A549 (cell line): ENCODE measurements at regions not wholly inside any gene's neighbourhood (a gene's known extent, or its start where the extent isn't known, plus 50 kb on each side); places are given as distances from the start of the nearest gene placed in this dataset.
A peak's percentile ranks its signal among the peaks of the same experiment; 100 is the strongest.

Experiments used
- ATAC-seq, 2 experiments: fragments of 200-7000 bp in 1 of 2; fragments of >200 bp in 1 of 2; cut with Nextera tagmentation in 1 of 2; cut with Tn5 transposase in 1 of 2; 3 replicates each; pipeline versions ENCODE4 v1.8.0 to v1.9.1; 2018 to 2020; ENCODE audit warnings: mild to moderate bottlenecking in 1 of 2, moderate library complexity in 1 of 2
- CTCF ChIA-PET: fragments of 300-600 bp; sonication (Branson Sonifier 250); formaldehyde crosslinking; extraction: SDS; loops from one replicate; lab custom pipeline; 2021; ENCODE audit warnings: antibody characterized with exemption, inconsistent platforms; lab: Yijun Ruan, JAX
- POLR2A ChIA-PET: fragments of 350-600 bp; formaldehyde crosslinking; extraction: SDS; loops from one replicate; lab custom pipeline; 2021; ENCODE audit warnings: antibody characterized with exemption, inconsistent platforms; lab: Yijun Ruan, JAX
- DNase-seq, 2 experiments: peaks; one replicate each; pipeline versions ENCODE4 v3.0.0 to v3.0.0-alpha.2; 2011 to 2016; ENCODE audit warnings: low read depth in 1 of 2, low spot score in 1 of 2
- FAIRE-seq: peaks from 2 replicates; lab custom pipeline; 2011; peaks lifted over from hg19 to GRCh38; lab: Jason Lieb, UNC
- H3K27ac ChIP-seq, 2 experiments: fragments of >200 bp; sonication (Bioruptor Twin); formaldehyde crosslinking; 3 replicates each; pipeline ENCODE4 v1.5.1; 2016 to 2017
- H3K4me1 ChIP-seq: fragments of >200 bp; sonication (Bioruptor Twin); formaldehyde crosslinking; 3 replicates; pipeline ENCODE4 v1.6.1; 2016
- H3K4me2 ChIP-seq: fragments of >200 bp; sonication (Bioruptor Twin); formaldehyde crosslinking; 3 replicates; pipeline ENCODE4 v1.6.1; 2016
- H3K4me3 ChIP-seq: fragments of >200 bp; sonication (Bioruptor Twin); formaldehyde crosslinking; 3 replicates; pipeline ENCODE4 v1.5.1; 2016
- H3K9me3 ChIP-seq: fragments of >200 bp; sonication (Bioruptor Twin); formaldehyde crosslinking; 3 replicates; pipeline ENCODE4 v1.6.1; 2016
- FOSB ChIP-seq: fragments of 250-450 bp; sonication (Bioruptor Pico); IDR thresholded peaks from 2 replicates; pipeline ENCODE4 v1.5.0; 2020; ENCODE audit warnings: mild to moderate bottlenecking, moderate library complexity
- FOSL2 ChIP-seq, 2 experiments: fragments of 450-650 bp in 1 of 2; fragments of >200 bp in 1 of 2; sonication (Bioruptor Twin) in 1 of 2; formaldehyde crosslinking; IDR thresholded peaks; 2 replicates each; pipeline versions ENCODE4 v1.5.0 to v1.6.1; 2016 to 2020; ENCODE audit warnings: mild to moderate bottlenecking in 1 of 2, moderate library complexity in 1 of 2
- HES2 ChIP-seq: fragments of >200 bp; sonication (Bioruptor Twin); formaldehyde crosslinking; IDR thresholded peaks from 2 replicates; pipeline ENCODE4 v1.6.1; 2016
- HOXB5 ChIP-seq: fragments of 250-450 bp; sonication (Bioruptor Pico); IDR thresholded peaks from 2 replicates; pipeline ENCODE4 v1.5.0; 2020; ENCODE audit warnings: mild to moderate bottlenecking, moderate library complexity
- KDM1A ChIP-seq: fragments of 200-600 bp; sonication (generic); IDR thresholded peaks from 2 replicates; pipeline ENCODE4 v1.6.1; 2016; ENCODE audit warnings: low read depth, mild to moderate bottlenecking
- MAX ChIP-seq: IDR thresholded peaks from 2 replicates; pipeline ENCODE4 v1.6.1; 2012
- POLR2A ChIP-seq: IDR thresholded peaks from 2 replicates; pipeline ENCODE4 v1.6.1; 2012; ENCODE audit warnings: mild to moderate bottlenecking, low read length
- RAD21 ChIP-seq, 2 experiments: fragments of >200 bp in 1 of 2; sonication (Bioruptor Twin) in 1 of 2; formaldehyde crosslinking in 1 of 2; IDR thresholded peaks in 1 of 2; conservative IDR thresholded peaks in 1 of 2; 2 replicates in 1 of 2; 3 replicates in 1 of 2; pipeline ENCODE4 v1.6.1; 2012 to 2018; ENCODE audit warnings: inconsistent platforms in 1 of 2
- USF2 ChIP-seq: fragments of 450-650 bp; IDR thresholded peaks from 2 replicates; pipeline ENCODE4 v1.6.1; 2014; ENCODE audit warnings: antibody characterized with exemption
- ZC3H11A ChIP-seq: fragments of 450-650 bp; IDR thresholded peaks from 2 replicates; pipeline ENCODE4 v1.6.1; 2014; ENCODE audit warnings: antibody characterized with exemption, mild to moderate bottlenecking
- ZNF302 ChIP-seq: fragments of 250-450 bp; sonication (Bioruptor Pico); IDR thresholded peaks from 2 replicates; pipeline ENCODE4 v1.9.0; 2021; ENCODE audit warnings: inconsistent platforms, mild to moderate bottlenecking, moderate library complexity
- WGBS: methylation state at CpG from one replicate; pipeline ENCODE4 v1.1.6; 2017; ENCODE audit errors: missing lambda C conversion rate; 5-methylcytosine and 5-hydroxymethylcytosine counted together
- TF ChIP-seq, protein P1 (sequence below): fragments of 200-600 bp; sonication (generic); IDR thresholded peaks from 2 replicates; pipeline ENCODE4 v1.6.1; 2016; ENCODE audit warnings: antibody characterized with exemption, mild to moderate bottlenecking, moderate library complexity
- TF ChIP-seq, protein P2 (sequence below): fragments of 250-450 bp; sonication (Bioruptor Pico); IDR thresholded peaks from 2 replicates; pipeline ENCODE4 v1.5.0; 2020; ENCODE audit warnings: low read depth, mild to moderate bottlenecking, moderate library complexity
- TF ChIP-seq, protein P3 (sequence below): fragments of 250-450 bp; sonication (Bioruptor Pico); IDR thresholded peaks from 2 replicates; pipeline ENCODE4 v1.5.0; 2021; ENCODE audit warnings: mild to moderate bottlenecking, moderate library complexity, borderline replicate concordance
- TF ChIP-seq, protein P4 (sequence below): IDR thresholded peaks from 2 replicates; pipeline ENCODE4 v1.6.1; 2012; ENCODE audit warnings: low read depth, borderline replicate concordance

- TF ChIP-seq, protein P1, sequence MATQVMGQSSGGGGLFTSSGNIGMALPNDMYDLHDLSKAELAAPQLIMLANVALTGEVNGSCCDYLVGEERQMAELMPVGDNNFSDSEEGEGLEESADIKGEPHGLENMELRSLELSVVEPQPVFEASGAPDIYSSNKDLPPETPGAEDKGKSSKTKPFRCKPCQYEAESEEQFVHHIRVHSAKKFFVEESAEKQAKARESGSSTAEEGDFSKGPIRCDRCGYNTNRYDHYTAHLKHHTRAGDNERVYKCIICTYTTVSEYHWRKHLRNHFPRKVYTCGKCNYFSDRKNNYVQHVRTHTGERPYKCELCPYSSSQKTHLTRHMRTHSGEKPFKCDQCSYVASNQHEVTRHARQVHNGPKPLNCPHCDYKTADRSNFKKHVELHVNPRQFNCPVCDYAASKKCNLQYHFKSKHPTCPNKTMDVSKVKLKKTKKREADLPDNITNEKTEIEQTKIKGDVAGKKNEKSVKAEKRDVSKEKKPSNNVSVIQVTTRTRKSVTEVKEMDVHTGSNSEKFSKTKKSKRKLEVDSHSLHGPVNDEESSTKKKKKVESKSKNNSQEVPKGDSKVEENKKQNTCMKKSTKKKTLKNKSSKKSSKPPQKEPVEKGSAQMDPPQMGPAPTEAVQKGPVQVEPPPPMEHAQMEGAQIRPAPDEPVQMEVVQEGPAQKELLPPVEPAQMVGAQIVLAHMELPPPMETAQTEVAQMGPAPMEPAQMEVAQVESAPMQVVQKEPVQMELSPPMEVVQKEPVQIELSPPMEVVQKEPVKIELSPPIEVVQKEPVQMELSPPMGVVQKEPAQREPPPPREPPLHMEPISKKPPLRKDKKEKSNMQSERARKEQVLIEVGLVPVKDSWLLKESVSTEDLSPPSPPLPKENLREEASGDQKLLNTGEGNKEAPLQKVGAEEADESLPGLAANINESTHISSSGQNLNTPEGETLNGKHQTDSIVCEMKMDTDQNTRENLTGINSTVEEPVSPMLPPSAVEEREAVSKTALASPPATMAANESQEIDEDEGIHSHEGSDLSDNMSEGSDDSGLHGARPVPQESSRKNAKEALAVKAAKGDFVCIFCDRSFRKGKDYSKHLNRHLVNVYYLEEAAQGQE = no peak
- no peak for TF ChIP-seq FOSL2 (IDR thresholded peaks at IDR 0.05)
- TF ChIP-seq FOSL2 (CRISPR knock-in tag; IDR thresholded peaks at IDR 0.05) = no peak
- no peak for TF ChIP-seq ZNF302
Observed at GRCh38 chr10:88106366-88106765, 242.9 kb downstream of the PTEN start (continued).

GRCh38 chr10:88107296-88108097, 244.1 kb downstream of the PTEN start:
- ATAC-seq = no peak
- TF ChIP-seq HOXB5 (CRISPR knock-in tag) (no peak), POLR2A (no peak), MAX (no peak)
- TF ChIP-seq, protein P2, sequence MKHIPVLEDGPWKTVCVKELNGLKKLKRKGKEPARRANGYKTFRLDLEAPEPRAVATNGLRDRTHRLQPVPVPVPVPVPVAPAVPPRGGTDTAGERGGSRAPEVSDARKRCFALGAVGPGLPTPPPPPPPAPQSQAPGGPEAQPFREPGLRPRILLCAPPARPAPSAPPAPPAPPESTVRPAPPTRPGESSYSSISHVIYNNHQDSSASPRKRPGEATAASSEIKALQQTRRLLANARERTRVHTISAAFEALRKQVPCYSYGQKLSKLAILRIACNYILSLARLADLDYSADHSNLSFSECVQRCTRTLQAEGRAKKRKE (CRISPR knock-in tag) = no peak
- Histone ChIP-seq H3K27ac (no peak overlapping the region), H3K4me2 (no peak overlapping the region), H3K9me3 (no peaks in the 10 kb centered on the region), H3K4me3 (no peak overlapping the region), H3K4me1 (peaks cover 18% of the 10 kb centered on the region)
- POLR2A ChIA-PET = no interaction called here
- WGBS = 82% methylated on average over 4 of the region's 4 CpGs
- CTCF ChIA-PET = interaction anchor here (0.6 to 1.3 kb wide), 5 partner anchors 9 to 253 kb away, joined by 3 to 6 read pairs (median 4); no protein-coding TSS in a partner anchor
- no peak for FAIRE-seq
- no peak for DNase-seq

GRCh38 chr10:88108115-88108610, 244.7 kb downstream of the PTEN start:
- DNase-seq (peak in 1 of 2 experiments; percentile 36), FAIRE-seq (no peak), ATAC-seq (peak; percentile 53 to 67; a peak in 2 of 6 replicates)
- ChIA-PET POLR2A (no interaction called here), CTCF (interaction anchor here (0.6 to 1.3 kb wide), 4 partner anchors 10 to 166 kb away, joined by 3 to 6 read pairs (median 4); no protein-coding TSS in a partner anchor)
- peaks cover 18% of the 10 kb centered on the region for H3K4me1 ChIP-seq
- WGBS = 56% methylated on average over 2 of the region's 2 CpGs
- H3K4me2 ChIP-seq = no peak overlapping the region
- no peak overlapping the region for H3K4me3 ChIP-seq
- no peaks in the 10 kb centered on the region for H3K9me3 ChIP-seq
- TF ChIP-seq, protein P3, sequence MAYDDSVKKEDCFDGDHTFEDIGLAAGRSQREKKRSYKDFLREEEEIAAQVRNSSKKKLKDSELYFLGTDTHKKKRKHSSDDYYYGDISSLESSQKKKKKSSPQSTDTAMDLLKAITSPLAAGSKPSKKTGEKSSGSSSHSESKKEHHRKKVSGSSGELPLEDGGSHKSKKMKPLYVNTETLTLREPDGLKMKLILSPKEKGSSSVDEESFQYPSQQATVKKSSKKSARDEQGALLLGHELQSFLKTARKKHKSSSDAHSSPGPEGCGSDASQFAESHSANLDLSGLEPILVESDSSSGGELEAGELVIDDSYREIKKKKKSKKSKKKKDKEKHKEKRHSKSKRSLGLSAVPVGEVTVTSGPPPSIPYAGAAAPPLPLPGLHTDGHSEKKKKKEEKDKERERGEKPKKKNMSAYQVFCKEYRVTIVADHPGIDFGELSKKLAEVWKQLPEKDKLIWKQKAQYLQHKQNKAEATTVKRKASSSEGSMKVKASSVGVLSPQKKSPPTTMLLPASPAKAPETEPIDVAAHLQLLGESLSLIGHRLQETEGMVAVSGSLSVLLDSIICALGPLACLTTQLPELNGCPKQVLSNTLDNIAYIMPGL (CRISPR knock-in tag) = no peak
- TF ChIP-seq HES2 (no peak), FOSB (CRISPR knock-in tag) (no peak), USF2 (no peak), RAD21 (conservative IDR thresholded peaks at IDR 0.05 in 1 of 2, IDR thresholded peaks at IDR 0.05 in 1 of 2) (peak in 1 of 2 experiments; percentile 31; a peak in 1 of 5 replicates), KDM1A (no peak), ZC3H11A (no peak)
- TF ChIP-seq, protein P4, sequence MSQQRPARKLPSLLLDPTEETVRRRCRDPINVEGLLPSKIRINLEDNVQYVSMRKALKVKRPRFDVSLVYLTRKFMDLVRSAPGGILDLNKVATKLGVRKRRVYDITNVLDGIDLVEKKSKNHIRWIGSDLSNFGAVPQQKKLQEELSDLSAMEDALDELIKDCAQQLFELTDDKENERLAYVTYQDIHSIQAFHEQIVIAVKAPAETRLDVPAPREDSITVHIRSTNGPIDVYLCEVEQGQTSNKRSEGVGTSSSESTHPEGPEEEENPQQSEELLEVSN = no peak
- H3K27ac ChIP-seq = no peak overlapping the region
